ENCODE measurements at regions not wholly inside any gene's neighbourhood (a gene's known extent, or its start where the extent isn't known, plus 50 kb on each side); places are given as distances from the start of the nearest gene placed in this dataset.

GRCh38 chr7:54857294-54857693 lies 98.3 kb upstream of the SEC61G start:
- TF ChIP-seq POLR2A (IDR thresholded peaks at IDR 0.05; ENCODE audit: low read length) (no peak), GATA1 (IDR thresholded peaks at IDR 0.05; ENCODE audit: low read depth, low read length) (no peak)
